Upper lobe of right lung (tissue), 1 donor: ENCODE measurements at regions not wholly inside any gene's neighbourhood (a gene's known extent, or its start where the extent isn't known, plus 50 kb on each side); places are given as distances from the start of the nearest gene placed in this dataset.
"Not testable (repeated sequence)": the region's sequence is repeated elsewhere in the genome, so short reads cannot be mapped to it uniquely, and the experiment has no call there.

Experiments used
- ATAC-seq: fragments of 200-7000 bp; cut with Tn5 transposase; one replicate; pipeline ENCODE4 v1.9.1; 2020; ENCODE audit warnings: mild to moderate bottlenecking, moderate library complexity
- DNase-seq: peaks from one replicate; pipeline ENCODE4 v3.0.0-alpha.2; 2020
- H3K27ac ChIP-seq: fragments of 200-600 bp; one replicate; pipeline ENCODE4 v1.8.0; 2022
- H3K27me3 ChIP-seq: fragments of 200-600 bp; one replicate; pipeline ENCODE4 v1.8.0; 2022; ENCODE audit warnings: mild to moderate bottlenecking
- H3K36me3 ChIP-seq: fragments of 200-600 bp; one replicate; pipeline ENCODE4 v1.8.0; 2022
- H3K4me1 ChIP-seq: fragments of 200-600 bp; one replicate; pipeline ENCODE4 v1.8.0; 2022
- H3K4me3 ChIP-seq: fragments of 200-600 bp; one replicate; pipeline ENCODE4 v1.8.0; 2022; ENCODE audit warnings: mild to moderate bottlenecking
- H3K9me3 ChIP-seq: fragments of 200-600 bp; one replicate; pipeline ENCODE4 v1.8.0; 2022
- intact Hi-C: fragments of 100-400 bp; cut with DNase I; formaldehyde crosslinking; loops from one replicate; pipeline ENCODE4 v1.11.0; 2022
- TF ChIP-seq, protein P1 (sequence below): fragments of 200-600 bp; IDR thresholded peaks from one replicate; pipeline ENCODE4 v1.8.0; 2022; ENCODE audit warnings: antibody characterized with exemption
- donor health status: DM: no; HTN: yes; CAD: no; lungs with severe emphysema.

DNA sequence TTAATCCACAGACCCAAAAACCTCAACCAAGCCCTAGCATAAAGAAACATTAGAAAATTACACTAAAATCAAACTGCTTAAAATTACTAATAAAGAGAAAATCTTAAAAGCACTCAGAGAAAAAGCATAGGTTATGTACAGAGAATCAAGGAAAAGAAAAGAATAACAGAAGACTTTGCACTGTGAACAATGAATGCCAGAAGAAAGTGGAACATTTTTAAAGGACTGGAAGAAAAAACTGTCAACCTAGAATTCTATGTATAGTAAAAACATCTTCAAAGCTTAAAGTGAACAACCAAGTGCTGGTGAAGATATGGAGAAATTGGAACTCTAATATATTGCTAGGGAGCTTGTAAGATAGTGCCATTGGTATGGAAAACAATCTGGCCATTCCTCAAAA lies 82.7 kb upstream of the SLC6A11 start:
- Histone ChIP-seq H3K27ac (no peak overlapping the region), H3K27me3 (peaks cover 22% of the 10 kb centered on the region), H3K4me1 (no peaks in the 10 kb centered on the region), H3K4me3 (no peak overlapping the region), H3K9me3 (peaks cover 12% of the 10 kb centered on the region), H3K36me3 (no peaks in the 10 kb centered on the region)
- no peak for DNase-seq
- TF ChIP-seq, protein P1, sequence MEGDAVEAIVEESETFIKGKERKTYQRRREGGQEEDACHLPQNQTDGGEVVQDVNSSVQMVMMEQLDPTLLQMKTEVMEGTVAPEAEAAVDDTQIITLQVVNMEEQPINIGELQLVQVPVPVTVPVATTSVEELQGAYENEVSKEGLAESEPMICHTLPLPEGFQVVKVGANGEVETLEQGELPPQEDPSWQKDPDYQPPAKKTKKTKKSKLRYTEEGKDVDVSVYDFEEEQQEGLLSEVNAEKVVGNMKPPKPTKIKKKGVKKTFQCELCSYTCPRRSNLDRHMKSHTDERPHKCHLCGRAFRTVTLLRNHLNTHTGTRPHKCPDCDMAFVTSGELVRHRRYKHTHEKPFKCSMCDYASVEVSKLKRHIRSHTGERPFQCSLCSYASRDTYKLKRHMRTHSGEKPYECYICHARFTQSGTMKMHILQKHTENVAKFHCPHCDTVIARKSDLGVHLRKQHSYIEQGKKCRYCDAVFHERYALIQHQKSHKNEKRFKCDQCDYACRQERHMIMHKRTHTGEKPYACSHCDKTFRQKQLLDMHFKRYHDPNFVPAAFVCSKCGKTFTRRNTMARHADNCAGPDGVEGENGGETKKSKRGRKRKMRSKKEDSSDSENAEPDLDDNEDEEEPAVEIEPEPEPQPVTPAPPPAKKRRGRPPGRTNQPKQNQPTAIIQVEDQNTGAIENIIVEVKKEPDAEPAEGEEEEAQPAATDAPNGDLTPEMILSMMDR, result no peak
- intact Hi-C loops, result no loop called here
- no peak for ATAC-seq

- intact Hi-C loops, result loop anchor here (5.0 kb wide), 1 partner anchor 394 kb away; no protein-coding TSS in a partner anchor
- Histone ChIP-seq H3K9me3 (peaks cover 12% of the 10 kb centered on the region), H3K27me3 (peaks cover 36% of the 10 kb centered on the region)
- H3K27ac ChIP-seq, H3K4me1 ChIP-seq, DNase-seq, H3K4me3 ChIP-seq, ATAC-seq, H3K36me3 ChIP-seq: not testable (repeated sequence)
Observed at GRCh38 chr3:10736444-10736843, 79.6 kb upstream of the SLC6A11 start.

DNA sequence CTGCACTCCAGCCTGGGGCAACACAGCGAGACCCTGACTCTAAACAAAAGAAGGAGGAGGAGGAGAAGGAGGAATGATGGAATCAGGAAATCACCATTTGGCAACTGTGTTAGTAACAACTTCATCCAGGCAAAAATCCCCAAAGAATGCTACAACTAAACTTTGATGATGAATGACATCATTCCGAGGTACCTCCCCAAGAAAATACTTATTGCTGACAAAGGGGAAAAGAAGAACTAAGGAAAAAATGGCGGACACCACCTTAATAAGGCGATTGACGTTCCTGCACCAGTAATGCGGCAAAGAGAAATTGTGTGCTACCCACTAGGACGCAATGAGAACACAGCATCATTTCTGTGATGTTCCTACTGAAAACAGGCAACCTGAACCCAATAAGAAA lies 78.2 kb upstream of the SLC6A11 start:
- ATAC-seq (no peak), DNase-seq (no peak)
- TF ChIP-seq, protein P1, result no peak
- peaks cover 36% of the 10 kb centered on the region for H3K27me3 ChIP-seq
- no peak overlapping the region for H3K4me3 ChIP-seq
- no peaks in the 10 kb centered on the region for H3K36me3 ChIP-seq
- intact Hi-C loops, result loop anchor here (5.0 kb wide), 1 partner anchor 395 kb away; no protein-coding TSS in a partner anchor
- no peak overlapping the region for H3K27ac ChIP-seq
- H3K4me1 ChIP-seq, result peaks cover 7% of the 10 kb centered on the region
- H3K9me3 ChIP-seq, result peaks cover 10% of the 10 kb centered on the region

DNA sequence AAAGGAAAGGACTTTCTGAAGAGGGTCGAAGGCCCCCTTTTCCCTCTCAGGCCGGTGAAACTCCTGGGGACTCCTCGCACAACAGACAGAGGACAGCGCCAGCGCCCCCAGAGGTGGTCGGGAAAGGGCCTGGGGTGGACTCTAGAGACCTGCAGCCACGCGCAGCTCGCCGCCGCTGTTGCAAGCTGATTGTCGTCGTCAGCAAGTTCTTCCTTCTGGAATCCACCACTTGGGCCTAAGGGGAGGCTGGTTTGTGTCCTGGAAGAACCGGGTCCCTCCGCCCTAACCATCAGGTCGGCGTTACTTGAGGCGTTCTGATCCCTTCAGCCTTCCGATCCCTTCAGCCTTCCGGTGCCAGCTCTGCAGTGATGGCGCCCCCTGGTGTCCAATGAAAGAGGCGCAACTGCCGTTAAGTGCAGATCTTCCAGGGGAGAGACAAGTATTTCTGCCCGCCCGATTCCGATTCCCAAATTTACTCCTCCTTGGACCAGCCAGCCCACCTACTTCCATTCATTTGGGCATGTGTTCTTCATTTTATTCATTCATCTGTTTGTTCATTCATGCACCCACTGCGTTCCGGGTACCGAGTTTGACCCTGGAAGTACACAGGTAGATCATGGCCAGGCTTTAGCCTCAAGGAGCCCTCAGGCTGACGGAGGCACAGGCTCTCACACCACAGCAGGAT lies 77.2 kb upstream of the SLC6A11 start:
- Histone ChIP-seq H3K27ac (no peak overlapping the region), H3K36me3 (no peaks in the 10 kb centered on the region), H3K27me3 (peaks cover 36% of the 10 kb centered on the region), H3K9me3 (no peaks in the 10 kb centered on the region), H3K4me3 (no peak overlapping the region), H3K4me1 (peaks cover 7% of the 10 kb centered on the region)
- TF ChIP-seq, protein P1, result peak; percentile 86
- intact Hi-C loops, result loop anchor here (5.0 kb wide), 1 partner anchor 397 kb away; no protein-coding TSS in a partner anchor
- DNase-seq (peak; percentile 80), ATAC-seq (peak; percentile 87)

DNA sequence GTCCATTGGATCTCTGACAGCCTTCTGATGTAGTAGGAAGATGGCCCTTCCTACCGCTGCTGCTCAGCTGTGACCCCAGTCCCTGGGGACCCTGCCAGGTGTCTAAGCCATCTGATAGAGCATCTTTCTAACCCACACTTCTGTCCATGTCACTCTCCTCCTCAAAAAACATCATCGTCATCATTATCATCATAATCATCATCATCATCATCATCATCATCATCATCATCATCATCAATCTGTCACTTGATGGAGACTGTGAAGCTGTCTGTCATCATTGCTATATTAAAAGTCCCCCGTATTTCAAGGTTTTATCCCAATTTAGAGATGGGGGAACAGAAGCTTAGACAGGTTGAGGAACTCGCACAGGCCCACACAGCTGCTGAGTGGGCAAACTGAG lies 75.1 kb upstream of the SLC6A11 start:
- H3K36me3 ChIP-seq, result no peaks in the 10 kb centered on the region
- ATAC-seq (no peak), DNase-seq (no peak)
- H3K27me3 ChIP-seq, result peaks cover 43% of the 10 kb centered on the region
- peaks cover 7% of the 10 kb centered on the region for H3K4me1 ChIP-seq
- intact Hi-C loops, result no loop called here
- no peaks in the 10 kb centered on the region for H3K9me3 ChIP-seq
- H3K4me3 ChIP-seq, result no peak overlapping the region
- TF ChIP-seq, protein P1, result no peak
- no peak overlapping the region for H3K27ac ChIP-seq

- no peak overlapping the region for H3K27ac ChIP-seq
- H3K4me1 ChIP-seq, result peaks cover 7% of the 10 kb centered on the region
- TF ChIP-seq, protein P1, result no peak
- DNase-seq (no peak), ATAC-seq (no peak)
- intact Hi-C loops, result no loop called here
- no peaks in the 10 kb centered on the region for H3K9me3 ChIP-seq
- H3K27me3 ChIP-seq, result peaks cover 38% of the 10 kb centered on the region
- no peak overlapping the region for H3K4me3 ChIP-seq
- H3K36me3 ChIP-seq, result no peaks in the 10 kb centered on the region
Observed at GRCh38 chr3:10741891-10742671, 73.9 kb upstream of the SLC6A11 start.
